GM21423 (cell line): ENCODE measurements at regions not wholly inside any gene's neighbourhood (a gene's known extent, or its start where the extent isn't known, plus 50 kb on each side); places are given as distances from the start of the nearest gene placed in this dataset.

Experiments
- ATAC-seq: cut with Tn5 transposase; IDR thresholded peaks from one replicate; pipeline ENCODE4 v1.9.1; 2021; ENCODE audit warnings: mild to moderate bottlenecking, moderate library complexity; ENCODE audit not compliant: unreplicated experiment

DNA sequence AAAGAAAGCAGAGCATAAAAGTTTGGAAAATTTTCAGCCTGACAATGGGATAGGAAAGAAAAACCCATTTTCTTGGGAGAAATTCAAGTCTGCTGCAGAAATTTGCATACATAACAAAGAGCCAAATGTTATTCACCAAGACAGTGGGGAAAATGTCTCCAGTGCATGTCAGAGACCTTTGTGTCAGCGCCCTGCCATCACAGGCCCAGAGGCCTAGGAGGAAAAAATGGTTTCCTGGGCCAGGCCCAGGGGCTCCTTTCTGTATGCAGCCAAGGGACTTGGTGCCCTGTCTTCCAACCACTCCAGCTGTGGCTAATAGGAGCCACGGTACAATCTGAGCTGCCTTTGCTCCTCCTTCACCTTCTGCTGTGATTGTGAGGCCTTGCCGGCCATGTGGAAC, 189.1 kb upstream of the PITRM1 start:
- no peak for ATAC-seq

DNA sequence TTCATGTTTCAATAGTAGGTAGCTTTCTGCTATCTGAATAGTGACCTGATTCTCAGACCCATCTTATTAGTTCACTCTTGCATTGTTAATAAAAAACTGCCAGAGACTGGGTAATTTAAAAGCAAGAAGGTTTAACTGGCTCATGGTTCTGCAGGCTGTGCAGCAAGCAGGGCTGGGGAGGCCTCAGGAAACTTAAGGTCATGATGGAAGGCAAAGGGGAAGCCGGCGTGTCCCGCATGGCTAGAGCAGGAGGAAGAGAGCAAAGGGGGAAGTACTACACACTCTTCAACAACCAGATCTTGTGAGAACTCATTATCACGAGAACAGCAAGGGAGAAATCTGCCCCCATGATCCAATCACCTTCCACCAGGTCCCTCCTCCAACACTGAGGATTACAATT, 185.2 kb upstream of the PITRM1 start:
- no peak for ATAC-seq

- ATAC-seq: no peak
These were observed 183.0 kb upstream of the PITRM1 start for GRCh38 chr10:3355536-3355935.

- no peak for ATAC-seq
These were observed 181.8 kb upstream of the PITRM1 start for GRCh38 chr10:3354174-3354900.

- ATAC-seq: no peak
These were observed 180.7 kb upstream of the PITRM1 start for GRCh38 chr10:3353235-3353634.

DNA sequence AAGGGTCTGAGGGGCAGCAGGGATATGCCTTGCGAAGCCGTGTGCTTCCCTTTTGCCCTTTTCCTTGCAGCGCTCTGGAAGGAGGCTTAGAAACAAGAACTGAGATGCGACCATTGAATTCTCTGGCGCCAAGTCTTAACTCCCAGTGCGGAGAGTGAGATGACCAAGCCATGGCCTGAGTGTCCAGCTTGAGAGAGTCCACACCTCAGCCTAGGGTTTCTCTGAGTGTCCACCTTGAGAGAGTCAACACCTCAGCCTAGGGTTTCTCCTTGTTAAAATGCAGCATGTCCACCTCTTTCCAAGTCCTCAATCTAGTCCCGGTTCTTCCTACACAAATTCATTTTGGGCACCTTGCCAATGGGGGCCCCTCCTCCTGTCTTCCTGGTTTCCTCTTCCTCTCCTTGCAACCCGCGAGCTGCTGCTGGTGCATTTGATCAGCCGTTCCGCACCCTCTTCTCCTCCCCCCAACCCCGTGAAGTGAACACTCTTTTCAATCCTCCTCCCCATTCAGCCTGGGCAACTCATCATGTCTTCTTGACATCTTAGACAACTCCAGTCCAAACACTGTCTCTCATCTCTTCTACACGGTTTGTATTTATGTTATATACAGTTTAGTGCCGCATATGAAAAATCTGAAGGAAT, 178.2 kb upstream of the PITRM1 start:
- no peak for ATAC-seq

DNA sequence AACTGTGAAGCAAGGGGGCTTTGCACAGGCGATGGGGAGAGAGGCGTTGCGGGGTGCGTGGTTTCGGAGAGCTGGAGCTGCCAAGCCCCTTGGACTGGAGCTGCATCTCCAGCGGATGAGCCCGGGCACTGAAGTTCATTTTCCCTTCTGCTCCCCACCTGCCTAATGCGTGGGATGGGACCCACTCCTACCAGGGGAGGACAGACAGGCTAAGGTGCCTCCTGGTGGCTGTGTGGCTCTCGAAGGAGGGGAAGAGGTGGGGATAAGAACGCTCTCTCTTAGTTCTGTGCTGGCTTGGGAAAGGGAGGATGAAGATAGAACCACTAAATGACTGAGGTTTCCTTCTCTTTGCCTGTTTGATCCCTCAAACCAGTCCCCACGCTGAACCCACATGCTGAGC, 177.6 kb upstream of the PITRM1 start:
- no peak for ATAC-seq

DNA sequence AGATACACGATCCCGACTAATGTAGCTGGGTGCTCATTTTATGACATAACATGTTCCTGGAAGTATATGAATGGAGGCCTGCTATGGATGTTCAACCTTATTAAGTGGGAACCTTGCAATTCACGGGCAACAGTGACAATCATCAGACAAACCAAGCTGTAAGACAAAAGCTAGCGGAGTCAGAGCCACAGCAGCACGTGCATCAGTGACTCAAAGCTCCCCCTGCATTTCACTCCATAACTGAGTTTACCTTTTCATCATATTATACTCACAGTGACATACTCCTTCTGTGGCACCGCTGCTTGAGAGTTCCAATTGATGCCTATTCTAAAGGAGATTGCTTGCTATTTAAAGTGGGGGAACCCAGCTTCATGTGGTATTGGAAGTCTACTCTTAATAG, 176.0 kb upstream of the PITRM1 start:
- no peak for ATAC-seq

GRCh38 chr10:3347413-3348182, 175.0 kb upstream of the PITRM1 start:
- no peak for ATAC-seq

- no peak for ATAC-seq
These were observed 174.3 kb upstream of the PITRM1 start for GRCh38 chr10:3346851-3347250.

DNA sequence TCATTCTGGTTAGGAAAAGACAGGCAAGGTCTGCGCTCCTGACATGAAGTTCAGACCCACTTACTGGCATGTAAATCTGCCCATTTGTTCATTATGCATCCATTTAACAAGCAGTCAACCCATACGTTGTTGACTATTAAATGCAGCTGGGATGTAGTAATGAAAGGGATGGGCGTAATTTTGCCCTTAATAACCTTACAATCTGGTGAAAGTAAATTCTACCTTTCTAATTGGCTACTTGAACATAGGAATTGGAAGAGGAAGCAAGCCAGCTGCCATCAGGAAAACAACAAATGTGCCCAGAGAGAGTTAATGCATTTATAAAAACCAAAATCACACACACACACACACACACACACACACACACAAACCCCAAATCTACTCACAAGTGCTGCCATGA, 170.2 kb upstream of the PITRM1 start:
- no peak for ATAC-seq

DNA sequence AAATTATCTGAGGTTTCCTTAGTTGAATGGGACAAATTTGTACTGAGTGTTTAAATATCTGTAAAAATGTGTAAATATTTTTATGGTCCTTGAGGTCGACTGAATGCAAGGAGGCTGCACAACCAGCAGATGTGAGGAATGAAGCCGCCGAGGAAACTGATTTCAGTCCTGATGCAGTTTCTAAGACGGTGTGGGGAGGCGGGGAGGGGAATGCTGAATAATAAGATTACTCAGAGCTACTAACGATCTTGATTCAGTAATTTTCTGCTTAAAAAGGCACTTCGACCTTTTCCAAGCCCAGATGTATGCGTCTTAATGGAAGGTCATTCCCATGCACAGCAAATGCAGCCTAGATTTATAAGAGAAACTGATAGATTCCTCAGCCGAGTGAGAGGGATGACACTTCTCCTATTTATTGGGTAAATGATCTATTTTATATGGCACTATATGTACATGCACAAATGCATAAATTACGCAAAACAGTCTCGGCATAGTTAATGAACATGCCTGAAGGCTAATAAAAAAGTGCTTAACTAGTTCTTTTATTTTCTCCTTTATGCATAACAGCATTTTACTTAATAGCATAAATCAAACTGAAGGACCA, 167.6 kb upstream of the PITRM1 start:
- no peak for ATAC-seq

DNA sequence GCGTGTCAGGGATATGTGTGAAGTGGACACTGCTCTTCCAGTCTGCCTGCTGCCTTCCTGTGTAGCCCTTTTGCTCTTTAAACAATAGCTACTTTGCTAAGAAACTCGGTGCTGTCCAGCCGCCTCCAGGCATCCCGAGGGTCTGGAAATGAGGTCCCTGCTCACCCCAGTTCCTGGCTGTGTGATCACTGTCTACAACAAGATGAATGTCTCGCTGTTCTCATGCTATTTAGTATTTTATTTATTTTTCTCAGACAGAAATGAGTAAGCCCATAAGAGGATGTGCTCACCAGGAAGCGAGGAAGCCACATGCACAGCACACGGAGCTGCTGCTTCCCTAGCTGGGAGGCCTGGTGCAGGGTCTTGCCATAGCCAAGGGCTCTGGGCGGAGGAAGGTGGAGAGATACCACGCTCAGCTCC, 167.0 kb upstream of the PITRM1 start:
- ATAC-seq: no peak

DNA sequence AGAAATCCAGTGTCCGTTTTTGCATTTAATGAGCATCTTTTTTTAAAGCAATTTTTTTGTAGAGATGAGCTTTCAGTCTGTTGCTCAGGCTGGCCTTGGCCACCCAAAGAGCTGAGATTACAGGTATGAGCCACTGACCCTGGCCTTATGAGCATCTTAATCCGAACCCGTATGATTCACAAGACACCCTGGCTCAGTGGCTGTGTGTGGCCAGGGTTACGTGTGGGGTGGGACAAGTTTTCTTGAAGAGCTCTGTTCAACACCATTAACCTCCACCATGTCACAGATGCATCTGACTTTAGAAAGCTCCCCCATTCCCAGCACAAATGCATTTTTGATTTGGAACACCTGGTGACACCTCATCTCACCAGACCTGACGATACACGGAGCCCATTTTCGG, 166.5 kb upstream of the PITRM1 start:
- ATAC-seq: no peak

GRCh38 chr10:3337741-3338140, 165.2 kb upstream of the PITRM1 start:
- ATAC-seq: no peak

DNA sequence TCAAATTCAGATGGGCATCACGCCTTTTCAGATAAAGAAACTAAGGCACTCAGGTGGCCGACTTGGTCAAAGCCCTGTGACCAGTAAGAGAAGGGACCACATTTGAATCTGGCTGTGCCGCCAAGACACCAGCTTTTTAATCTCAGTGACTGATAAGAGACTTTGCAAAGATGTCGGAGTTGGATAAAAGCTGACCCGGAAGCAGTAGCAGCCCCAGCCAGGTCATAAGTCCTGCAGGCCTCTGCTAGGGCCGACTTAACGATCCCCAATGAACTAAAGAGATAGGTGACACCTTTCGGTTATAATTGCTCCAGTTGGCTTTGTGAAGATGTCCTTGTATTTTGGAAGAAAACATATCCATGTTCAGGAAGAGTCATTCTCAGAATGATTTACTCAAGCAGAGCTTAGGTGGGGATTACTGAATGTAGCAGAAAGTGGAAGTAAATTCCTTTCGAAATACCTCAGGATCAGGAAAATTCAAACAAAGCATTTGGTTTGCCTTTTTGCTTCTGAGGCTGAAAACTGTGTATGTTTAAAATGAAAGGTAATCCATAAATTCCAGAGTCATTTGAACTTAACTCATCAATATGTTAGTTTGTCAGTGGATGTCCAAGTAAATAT, 164.2 kb upstream of the PITRM1 start:
- no peak for ATAC-seq

DNA sequence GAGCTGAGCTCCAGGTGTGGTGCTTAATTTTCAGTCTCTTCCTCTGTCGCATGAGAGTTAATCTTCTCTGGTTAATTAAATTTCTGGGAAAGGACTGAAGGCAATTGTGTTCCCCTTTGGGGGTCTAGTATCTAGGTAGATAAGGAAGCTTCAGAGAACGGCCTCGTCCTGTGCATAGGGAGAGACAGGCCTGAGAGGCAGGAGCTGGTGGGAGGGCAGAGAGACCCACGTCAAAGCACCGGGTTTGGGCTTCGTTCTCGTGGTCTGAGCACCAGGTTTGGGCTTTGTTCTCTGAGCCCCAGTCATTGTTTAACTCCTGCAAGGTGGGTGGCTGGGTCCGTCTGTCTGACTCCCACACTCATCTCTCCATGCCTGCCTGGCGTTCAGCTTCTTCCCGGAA, 160.8 kb upstream of the PITRM1 start:
- ATAC-seq: no peak

GRCh38 chr10:3331690-3332230, 159.2 kb upstream of the PITRM1 start:
- no peak for ATAC-seq

- no peak for ATAC-seq
These were observed 158.6 kb upstream of the PITRM1 start for GRCh38 chr10:3331187-3331586.

DNA sequence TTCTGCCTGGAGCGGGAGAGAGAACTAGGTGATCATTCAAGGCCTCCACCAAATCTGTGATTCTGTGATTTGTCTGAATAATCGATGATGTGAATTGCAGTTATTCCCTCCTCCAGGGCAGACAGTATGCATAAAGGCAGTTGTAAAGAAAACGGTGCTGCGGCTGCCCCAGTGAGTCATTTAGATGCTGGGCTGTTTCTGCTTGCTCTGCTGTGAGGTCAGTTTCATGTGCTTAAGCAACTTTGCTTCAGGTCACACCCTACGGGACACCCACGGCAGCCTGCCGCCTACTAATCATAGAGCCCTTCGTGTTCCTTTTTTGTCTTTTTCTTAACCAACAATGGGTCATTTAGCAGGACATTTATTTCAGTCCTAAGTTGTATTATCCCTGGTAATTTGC, 158.1 kb upstream of the PITRM1 start:
- ATAC-seq: no peak
